ENCODE measurements at regions not wholly inside any gene's neighbourhood (a gene's known extent, or its start where the extent isn't known, plus 50 kb on each side); places are given as distances from the start of the nearest gene placed in this dataset.

DNA sequence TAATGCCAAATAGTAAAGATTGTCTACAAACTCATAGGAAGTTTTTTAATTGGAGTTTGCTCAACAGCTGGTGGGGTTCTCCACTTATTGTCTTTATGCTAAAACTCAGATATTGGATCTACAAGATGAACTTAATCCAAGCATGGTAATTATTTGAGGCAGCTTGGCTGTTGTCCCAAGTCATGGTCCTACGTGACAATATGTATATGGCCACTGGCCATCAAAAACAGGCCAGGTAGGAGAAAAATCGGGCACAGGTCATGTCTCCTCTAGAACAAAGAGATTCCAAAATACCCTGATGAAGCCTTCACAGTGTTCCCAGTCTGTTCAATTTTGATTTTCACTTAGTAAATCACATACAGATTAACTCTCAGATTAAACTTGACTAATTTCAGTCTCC lies 606.4 kb downstream of the TNS3 start:
- Histone ChIP-seq H3K27ac (no peak overlapping the region), H3K4me3 (ENCODE audit: low read depth, low read length) (no peak overlapping the region), H3K27me3 (replicated peaks) (no peaks in the 10 kb centered on the region), H3K36me3 (replicated peaks) (no peaks in the 10 kb centered on the region)
- no peak for DNase-seq
- TF ChIP-seq, protein P1, sequence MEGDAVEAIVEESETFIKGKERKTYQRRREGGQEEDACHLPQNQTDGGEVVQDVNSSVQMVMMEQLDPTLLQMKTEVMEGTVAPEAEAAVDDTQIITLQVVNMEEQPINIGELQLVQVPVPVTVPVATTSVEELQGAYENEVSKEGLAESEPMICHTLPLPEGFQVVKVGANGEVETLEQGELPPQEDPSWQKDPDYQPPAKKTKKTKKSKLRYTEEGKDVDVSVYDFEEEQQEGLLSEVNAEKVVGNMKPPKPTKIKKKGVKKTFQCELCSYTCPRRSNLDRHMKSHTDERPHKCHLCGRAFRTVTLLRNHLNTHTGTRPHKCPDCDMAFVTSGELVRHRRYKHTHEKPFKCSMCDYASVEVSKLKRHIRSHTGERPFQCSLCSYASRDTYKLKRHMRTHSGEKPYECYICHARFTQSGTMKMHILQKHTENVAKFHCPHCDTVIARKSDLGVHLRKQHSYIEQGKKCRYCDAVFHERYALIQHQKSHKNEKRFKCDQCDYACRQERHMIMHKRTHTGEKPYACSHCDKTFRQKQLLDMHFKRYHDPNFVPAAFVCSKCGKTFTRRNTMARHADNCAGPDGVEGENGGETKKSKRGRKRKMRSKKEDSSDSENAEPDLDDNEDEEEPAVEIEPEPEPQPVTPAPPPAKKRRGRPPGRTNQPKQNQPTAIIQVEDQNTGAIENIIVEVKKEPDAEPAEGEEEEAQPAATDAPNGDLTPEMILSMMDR (IDR thresholded peaks at IDR 0.05; ENCODE audit: low read depth, low read length, missing control alignments) = no peak
- in situ Hi-C loops (cut with HindIII; ENCODE audit: low pct_ligation_motif_present, low sequenced_read_pairs) = no loop called here

DNA sequence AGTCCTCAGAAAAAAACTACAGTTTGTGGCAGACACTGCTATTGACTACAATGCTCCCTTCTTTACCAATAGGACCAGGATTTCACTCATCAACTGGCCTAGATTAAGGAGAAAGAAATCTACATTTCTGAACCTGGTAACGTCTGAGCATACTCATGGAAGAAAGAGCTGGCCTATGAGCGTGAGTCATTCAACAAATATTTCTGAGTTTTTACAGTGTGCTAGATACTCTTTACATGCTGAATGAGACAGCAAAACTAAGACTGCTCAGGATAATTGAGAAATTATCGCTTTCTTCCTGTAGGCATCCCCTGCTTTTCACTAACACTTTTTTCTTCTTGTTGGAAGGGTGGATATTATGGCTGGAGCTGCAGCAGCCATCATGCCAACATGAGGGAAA lies 609.7 kb downstream of the TNS3 start:
- Histone ChIP-seq H3K36me3 (replicated peaks) (no peaks in the 10 kb centered on the region), H3K27ac (peak overlapping the region; percentile 75), H3K4me3 (ENCODE audit: low read depth, low read length) (no peak overlapping the region), H3K27me3 (replicated peaks) (no peaks in the 10 kb centered on the region)
- in situ Hi-C loops (cut with HindIII; ENCODE audit: low pct_ligation_motif_present, low sequenced_read_pairs) = no loop called here
- TF ChIP-seq, protein P1 (IDR thresholded peaks at IDR 0.05; ENCODE audit: low read depth, low read length, missing control alignments) = no peak
- peak; percentile 75 for DNase-seq

DNA sequence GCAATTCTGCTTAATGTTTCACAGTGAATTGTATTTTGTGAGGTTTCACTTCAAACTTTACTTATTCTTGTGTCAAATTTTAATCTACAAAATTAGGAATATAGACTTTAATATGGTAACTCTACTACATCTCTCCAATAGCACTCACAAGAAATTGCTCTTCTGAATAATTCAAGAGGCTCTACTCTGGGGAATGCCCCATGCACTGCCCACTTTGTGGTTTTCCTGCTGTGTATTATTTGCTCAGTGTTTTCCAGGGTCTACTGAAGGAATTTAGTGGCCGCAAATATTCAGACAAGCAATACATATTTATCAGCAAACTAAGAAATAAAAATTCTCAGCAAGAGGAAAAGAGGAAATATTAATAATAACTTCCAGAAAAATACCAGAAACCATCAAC lies 611.4 kb downstream of the TNS3 start:
- no peak for DNase-seq
- in situ Hi-C loops (cut with HindIII; ENCODE audit: low pct_ligation_motif_present, low sequenced_read_pairs) = no loop called here
- H3K27ac ChIP-seq = no peak overlapping the region
- H3K36me3 ChIP-seq (replicated peaks) = no peaks in the 10 kb centered on the region
- H3K4me3 ChIP-seq (ENCODE audit: low read depth, low read length) = no peak overlapping the region
- H3K27me3 ChIP-seq (replicated peaks) = no peaks in the 10 kb centered on the region
- TF ChIP-seq, protein P1 (IDR thresholded peaks at IDR 0.05; ENCODE audit: low read depth, low read length, missing control alignments) = no peak

DNA sequence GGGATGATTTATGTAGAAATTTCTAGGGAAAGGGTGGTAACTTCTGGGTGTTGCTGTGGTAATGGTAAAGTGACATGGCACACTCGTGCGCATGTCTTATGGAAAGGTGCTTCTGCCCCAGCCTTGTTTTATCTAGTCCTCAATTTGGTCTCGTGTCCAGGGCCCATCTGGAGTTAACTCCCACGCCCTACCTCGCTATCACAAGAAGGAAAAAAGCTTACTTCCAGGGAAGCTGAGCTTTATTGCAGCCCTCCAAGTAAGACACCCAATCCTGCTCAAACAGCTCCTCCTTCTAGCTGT lies 611.8 kb downstream of the TNS3 start:
- TF ChIP-seq, protein P1 (IDR thresholded peaks at IDR 0.05; ENCODE audit: low read depth, low read length, missing control alignments) = no peak
- Histone ChIP-seq H3K4me3 (ENCODE audit: low read depth, low read length) (no peak overlapping the region), H3K27ac (no peak overlapping the region), H3K36me3 (replicated peaks) (no peaks in the 10 kb centered on the region), H3K27me3 (replicated peaks) (no peaks in the 10 kb centered on the region)
- no peak for DNase-seq
- in situ Hi-C loops (cut with HindIII; ENCODE audit: low pct_ligation_motif_present, low sequenced_read_pairs) = no loop called here

DNA sequence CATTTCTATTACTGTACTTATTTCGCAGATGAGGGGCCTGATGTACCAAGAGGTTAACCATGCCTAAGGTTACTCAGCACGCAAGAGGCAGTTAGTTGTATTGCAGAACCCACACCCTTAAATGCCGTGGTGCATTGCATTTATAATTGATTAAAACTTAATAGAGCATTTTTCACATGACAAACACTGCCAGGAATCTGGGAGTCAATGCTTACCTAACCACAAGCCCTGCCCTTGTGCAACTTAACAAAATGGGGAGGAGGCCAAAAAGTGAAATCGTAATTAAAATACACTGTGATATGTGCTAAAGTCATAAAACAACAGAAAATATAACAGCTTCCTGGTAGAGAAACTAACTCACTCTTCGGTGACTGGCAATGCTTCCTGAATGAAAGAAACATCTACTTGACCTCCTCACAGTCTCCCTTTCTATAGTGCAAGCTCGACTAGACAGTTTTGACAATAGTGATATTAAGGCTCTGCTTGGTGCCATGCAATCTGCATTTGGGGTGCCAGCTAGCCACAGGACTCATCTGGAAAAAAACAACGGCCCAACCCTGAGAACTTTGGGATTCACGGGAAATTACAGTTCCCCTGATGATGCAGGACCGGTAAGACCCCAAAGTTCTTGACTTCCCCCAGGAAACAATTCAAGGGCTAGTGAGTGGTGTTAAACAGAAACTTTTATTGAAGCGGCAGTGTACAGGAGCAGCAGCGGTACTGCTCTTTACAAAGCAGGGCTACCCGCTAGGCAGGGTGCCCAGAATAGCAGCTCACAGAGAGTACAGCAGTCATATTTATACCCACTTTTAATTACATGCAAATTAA lies 612.4 kb downstream of the TNS3 start:
- Histone ChIP-seq H3K36me3 (replicated peaks) (no peaks in the 10 kb centered on the region), H3K4me3 (ENCODE audit: low read depth, low read length) (no peak overlapping the region), H3K27ac (no peak overlapping the region), H3K27me3 (replicated peaks) (no peaks in the 10 kb centered on the region)
- no peak for DNase-seq
- TF ChIP-seq, protein P1 (IDR thresholded peaks at IDR 0.05; ENCODE audit: low read depth, low read length, missing control alignments) = no peak
- in situ Hi-C loops (cut with HindIII; ENCODE audit: low pct_ligation_motif_present, low sequenced_read_pairs) = no loop called here

DNA sequence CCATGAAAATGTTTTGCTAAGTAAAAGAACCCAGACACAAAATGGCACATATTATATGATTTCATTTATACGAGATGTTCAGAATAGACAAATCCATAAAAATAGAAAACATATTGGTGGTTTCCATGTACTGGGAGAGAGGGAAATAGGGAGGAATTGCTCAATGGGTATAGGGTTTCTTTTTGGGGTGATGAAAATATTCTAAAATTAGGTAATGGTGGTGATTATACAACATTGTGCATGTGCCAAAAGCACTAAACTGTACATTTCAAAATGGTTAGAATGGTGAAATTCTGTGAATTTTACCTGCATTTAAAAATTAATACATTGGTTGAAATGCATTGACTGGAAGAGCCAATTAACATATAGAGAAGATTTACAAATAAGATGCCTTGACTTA lies 613.9 kb downstream of the TNS3 start:
- TF ChIP-seq, protein P1 (IDR thresholded peaks at IDR 0.05; ENCODE audit: low read depth, low read length, missing control alignments) = no peak
- Histone ChIP-seq H3K27ac (no peak overlapping the region), H3K36me3 (replicated peaks) (no peaks in the 10 kb centered on the region), H3K27me3 (replicated peaks) (no peaks in the 10 kb centered on the region), H3K4me3 (ENCODE audit: low read depth, low read length) (no peak overlapping the region)
- DNase-seq = no peak
- in situ Hi-C loops (cut with HindIII; ENCODE audit: low pct_ligation_motif_present, low sequenced_read_pairs) = no loop called here

Measured in brain microvascular endothelial cell (primary cell).